ENCODE measurements at regions not wholly inside any gene's neighbourhood (a gene's known extent, or its start where the extent isn't known, plus 50 kb on each side); places are given as distances from the start of the nearest gene placed in this dataset.

GRCh38 chr4:81881855-81882621 lies 410.3 kb upstream of the RASGEF1B start:
- TF ChIP-seq CTCF (conservative IDR thresholded peaks at IDR 0.05; ENCODE audit: low read length), result no peak
- H3K4me3 ChIP-seq (ENCODE audit: low read length), result no peak overlapping the region
- DNase-seq (ENCODE audit: low read depth), result no peak

DNA sequence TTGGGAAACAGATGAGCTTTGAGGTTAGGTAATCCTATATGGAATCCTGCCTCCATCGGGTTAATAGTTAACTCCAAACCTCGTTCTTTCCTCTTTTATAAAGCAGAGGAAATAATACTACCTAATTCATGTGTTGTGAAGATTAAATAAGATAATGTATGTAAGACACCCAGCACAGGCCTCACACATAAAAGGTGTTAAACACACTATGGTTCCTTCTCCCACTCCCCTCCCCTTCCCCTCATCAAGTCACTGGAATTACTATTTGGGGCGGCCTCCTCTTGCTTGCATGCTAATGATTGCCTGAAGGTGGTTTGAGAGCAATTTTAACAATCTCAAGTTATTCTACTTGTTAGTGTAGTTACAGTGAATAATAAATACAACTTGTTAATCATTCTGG lies 404.4 kb upstream of the RASGEF1B start:
- no peak for DNase-seq (ENCODE audit: low read depth)
- TF ChIP-seq CTCF (conservative IDR thresholded peaks at IDR 0.05; ENCODE audit: low read length), result no peak
- no peak overlapping the region for H3K4me3 ChIP-seq (ENCODE audit: low read length)

DNA sequence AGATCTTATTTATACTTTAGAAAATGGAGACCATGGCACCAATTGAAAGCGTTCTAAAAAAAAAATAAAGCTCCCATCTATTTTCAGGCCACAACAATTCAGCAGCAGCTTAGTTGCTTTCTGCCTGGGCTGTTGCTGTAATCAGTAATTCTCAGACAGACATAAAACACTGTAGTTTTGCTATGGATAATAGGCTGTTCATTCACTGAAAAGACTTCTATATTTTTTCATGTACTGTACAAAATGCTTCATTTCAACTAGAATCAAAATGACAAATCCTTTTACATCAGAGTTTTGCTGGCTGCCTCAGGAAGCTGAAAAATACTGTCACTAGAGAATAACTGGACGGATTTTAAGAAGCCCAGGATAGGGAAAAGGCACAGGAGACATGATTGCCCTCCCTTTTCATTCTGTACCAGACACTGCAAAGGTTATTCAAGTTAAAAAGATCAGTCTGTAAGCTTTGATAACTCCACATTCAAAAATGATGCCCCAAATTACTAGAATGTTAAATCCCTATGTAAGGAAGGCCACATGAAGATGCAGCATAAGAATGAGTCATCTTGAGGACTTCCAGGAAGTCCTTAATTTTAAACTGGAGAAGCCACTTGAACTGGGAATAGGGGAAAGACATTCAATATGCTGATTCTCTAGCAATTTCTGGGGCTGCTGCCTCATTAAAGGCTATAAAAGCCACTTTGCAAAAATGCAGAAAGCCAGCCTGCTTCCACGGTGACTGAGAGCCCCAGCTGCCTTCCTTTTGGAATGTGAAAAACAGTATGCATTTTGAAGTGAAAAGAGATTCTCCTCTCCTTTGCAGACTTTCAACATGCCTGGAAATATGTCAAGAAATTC lies 403.2 kb upstream of the RASGEF1B start:
- no peak for TF ChIP-seq CTCF (conservative IDR thresholded peaks at IDR 0.05; ENCODE audit: low read length)
- no peak for DNase-seq (ENCODE audit: low read depth)
- H3K4me3 ChIP-seq (ENCODE audit: low read length), result no peak overlapping the region

DNA sequence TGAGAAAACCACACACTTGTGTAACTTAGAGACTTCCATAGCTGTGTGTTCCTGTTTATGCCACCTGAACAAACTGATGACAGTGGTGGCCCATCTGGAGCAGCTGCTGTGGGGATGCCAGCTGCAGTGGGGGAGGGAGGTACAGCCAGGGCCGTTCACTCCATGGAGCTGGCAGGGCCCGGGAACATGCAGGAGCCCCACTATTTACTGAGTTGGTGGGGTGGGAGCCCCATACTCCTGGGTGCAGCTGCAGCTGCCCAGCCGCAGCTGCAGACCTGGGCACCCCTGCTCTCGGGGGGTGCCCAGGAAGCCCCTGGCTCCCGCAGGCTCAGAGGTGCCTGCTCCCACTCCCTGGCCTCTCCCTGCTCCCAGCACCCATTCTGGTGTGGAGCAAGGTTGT lies 398.6 kb upstream of the RASGEF1B start:
- H3K4me3 ChIP-seq (ENCODE audit: low read length), result no peak overlapping the region
- TF ChIP-seq CTCF (conservative IDR thresholded peaks at IDR 0.05; ENCODE audit: low read length), result no peak
- no peak for DNase-seq (ENCODE audit: low read depth)

DNA sequence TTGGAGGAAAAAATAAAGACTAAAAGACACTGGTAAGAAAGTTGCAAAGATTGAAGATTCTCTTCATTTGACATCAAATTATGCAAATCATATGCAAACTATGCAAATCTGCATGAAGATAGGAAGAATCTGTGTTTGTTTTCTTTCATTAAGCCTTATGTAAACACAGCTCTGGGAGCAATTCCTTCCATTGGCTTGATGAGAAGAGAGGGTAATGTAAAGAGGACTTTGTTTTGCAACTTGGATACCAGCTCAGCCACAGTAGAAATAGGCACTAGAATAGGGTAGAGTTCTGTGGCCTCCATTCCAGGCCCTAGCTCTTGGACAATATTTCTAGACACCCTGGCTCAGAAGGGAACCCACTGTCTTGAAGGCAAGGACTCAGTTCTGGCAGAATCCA lies 388.4 kb upstream of the RASGEF1B start:
- no peak overlapping the region for H3K4me3 ChIP-seq (ENCODE audit: low read length)
- TF ChIP-seq CTCF (conservative IDR thresholded peaks at IDR 0.05; ENCODE audit: low read length), result no peak
- DNase-seq (ENCODE audit: low read depth), result no peak

GRCh38 chr4:81854406-81854805 lies 382.7 kb upstream of the RASGEF1B start:
- DNase-seq (ENCODE audit: low read depth), result no peak
- no peak overlapping the region for H3K4me3 ChIP-seq (ENCODE audit: low read length)
- no peak for TF ChIP-seq CTCF (conservative IDR thresholded peaks at IDR 0.05; ENCODE audit: low read length)

Measured in AG10803 (cell line).